NCI-H345 treated with DMSO at 0.1 percent for 48 hours (cell line): ENCODE measurements at regions not wholly inside any gene's neighbourhood (a gene's known extent, or its start where the extent isn't known, plus 50 kb on each side); places are given as distances from the start of the nearest gene placed in this dataset.

Experiments
- DNase-seq: peaks from one replicate; lab custom pipeline; 2025; ENCODE audit not compliant: unreplicated experiment; lab: John Stamatoyannopoulos, UW

DNA sequence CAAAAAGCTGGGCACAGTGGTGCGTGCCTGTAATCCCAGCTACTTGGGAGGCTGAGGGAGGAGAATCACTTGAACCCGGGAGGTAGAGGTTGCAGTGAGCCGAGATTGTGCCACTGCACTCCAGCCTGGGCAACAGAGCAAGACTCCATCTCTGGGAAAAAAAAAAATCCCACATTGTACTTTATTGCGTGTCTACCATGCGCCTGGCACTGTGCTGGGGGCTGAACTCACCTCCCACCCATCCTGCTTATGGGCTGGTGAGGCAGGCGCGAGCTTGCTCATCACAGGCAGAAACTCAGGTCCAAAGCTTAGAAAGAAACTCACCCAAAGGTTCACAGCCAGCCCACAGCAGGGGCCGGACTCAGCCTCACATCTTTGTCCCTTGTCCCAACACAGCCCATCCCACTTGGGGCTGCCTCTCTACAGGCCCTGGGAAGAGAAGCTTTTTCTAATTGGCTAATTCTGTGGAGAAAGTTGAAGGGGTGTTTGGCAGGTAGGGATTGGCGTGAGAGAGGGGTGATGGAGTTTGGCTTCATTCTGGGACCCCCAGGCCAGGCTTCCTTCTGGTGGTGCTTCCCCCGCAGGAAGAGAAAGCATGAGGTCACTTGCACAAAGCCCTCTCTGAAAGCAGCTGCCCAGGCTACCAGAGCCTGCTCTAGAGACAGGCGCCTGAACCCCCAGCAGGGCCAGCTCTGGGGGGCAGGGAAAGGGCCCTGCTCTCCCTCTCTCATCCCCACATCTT lies 122.6 kb upstream of the SMAD3 start:
- DNase-seq = no peak

DNA sequence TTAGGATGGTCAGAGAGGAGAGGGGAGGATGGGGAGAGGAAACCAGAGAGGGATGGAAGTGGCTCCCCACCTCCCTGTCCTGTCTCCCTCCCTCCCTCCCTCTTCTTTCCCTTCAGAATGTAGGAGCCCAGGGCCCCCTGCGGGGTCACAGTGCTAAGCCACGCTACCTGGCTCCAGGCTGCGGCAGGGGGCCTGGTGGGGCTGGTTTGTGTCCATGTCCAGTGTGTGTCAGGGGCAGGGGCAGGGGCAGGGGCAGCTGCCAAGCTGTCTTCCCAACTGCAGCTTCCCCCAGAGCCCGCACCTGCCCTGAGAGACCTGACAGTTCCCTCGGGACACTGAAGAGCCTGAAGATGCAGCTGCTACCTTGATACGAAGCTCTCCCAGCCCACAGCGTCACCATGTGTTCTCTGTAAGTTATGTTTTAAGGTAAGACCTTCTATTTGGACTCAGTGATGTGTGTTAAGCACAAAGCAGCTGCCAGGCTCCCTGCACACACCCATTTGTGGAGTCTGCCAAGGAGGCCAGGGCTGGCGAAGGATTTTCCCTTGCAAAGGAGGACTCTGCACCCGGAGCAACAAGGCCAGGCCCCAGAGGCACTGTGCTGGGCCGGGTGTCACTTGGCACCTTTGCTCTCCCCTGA lies 121.8 kb upstream of the SMAD3 start:
- peak; percentile 44 for DNase-seq

DNA sequence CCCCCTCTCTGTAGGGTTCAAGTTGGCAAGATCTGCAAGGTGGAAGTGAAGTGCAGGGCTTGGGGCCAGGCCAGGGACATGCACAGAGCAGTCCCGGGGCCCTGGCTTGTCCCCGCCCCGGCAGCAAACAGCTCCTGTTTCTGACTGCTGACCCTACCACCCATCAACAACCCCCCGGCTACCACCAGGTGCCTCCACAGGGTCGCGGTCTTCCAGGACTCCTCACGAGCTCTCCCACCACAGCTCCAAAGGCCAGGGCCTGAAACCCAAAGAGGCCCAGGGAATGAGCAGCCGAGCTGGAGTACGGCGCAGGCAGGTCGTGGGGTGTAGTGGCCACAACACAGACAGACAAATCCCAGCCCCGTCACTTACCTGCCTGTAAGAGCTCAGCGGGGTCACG lies 121.3 kb upstream of the SMAD3 start:
- DNase-seq = no peak

DNA sequence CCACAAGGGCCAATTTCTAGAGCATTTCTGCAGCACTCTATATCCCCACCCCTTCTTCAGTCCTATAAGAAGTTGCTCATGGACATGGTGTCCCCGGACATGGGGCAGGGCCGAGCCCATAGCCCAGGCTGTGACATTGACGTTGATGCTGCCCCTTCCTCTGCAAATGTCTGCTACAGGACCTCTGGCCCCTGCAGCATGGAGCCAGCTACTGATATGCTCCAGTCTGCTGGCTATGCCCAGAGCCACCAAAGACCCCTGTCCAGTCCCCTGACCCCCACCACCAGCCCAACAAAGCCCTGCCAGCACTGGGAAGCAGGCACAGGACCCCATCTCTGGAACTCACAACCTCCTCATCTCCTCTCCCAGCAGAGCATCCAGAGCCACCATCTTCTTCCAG lies 120.1 kb upstream of the SMAD3 start:
- DNase-seq = no peak

DNA sequence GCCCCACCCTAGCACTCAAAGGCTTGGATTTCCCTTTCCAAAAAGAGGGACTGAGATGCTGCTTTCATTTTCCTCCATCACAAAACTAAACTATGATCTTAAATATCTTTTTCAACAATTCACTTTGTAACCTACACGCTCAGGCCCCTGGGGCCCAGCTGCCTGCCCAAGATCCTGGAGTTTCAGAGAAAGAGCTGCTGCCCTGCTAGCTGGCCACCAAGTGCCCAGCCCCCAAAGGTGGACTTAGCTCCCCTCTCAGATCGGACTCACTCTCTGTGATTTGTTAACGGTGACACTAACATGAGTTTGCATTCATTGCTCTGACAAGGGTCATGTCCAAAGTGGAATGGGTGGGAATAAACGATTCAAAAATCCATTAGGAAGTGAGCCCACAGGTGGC lies 119.6 kb upstream of the SMAD3 start:
- no peak for DNase-seq

DNA sequence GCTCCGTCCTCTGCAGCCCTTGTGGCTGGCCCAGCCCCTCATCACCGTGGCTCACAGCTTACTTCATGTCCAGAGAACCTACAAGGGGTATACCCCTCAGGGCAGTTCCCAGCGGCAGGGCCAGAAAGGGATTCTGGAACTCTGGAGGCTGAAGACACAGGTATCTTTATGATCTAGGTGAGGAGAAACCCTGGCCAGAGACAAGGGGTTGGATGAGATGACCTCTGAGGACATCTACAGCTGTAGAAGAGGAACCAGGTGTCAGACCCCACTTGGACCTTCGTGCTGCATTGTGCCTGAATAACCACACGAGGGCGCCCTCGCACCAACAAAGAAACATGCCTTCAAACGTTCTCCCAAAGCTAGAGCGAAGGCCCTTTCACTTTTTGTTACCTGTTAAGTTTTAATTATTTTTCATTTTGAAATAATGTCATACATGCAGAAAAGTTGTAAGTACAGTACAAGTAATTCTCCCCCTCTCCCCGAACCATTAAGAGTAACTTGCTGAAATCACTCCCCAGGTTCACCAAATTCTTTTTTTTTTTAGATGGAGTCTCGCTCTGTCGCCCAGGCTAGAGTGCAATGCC lies 118.7 kb upstream of the SMAD3 start:
- DNase-seq = peak; percentile 43

DNA sequence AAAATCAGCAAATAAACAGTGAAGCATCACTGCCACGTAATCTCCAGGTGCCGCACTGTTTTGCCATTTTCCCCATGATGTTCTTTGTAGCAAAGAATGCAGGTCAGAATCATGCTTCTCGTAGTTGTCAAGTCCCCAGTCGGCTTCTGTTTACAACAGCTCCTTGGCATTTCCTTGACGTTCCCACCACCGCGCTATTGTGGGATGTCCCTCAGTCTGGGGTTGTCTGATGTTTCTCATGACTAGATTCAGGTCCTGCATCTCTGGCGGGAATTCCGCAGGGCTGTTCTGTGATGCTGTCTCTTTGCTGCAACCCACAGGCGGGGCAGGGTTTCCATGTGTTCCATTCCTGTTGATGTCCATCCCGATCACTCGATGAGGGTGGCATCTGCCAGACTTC lies 117.9 kb upstream of the SMAD3 start:
- no peak for DNase-seq

DNA sequence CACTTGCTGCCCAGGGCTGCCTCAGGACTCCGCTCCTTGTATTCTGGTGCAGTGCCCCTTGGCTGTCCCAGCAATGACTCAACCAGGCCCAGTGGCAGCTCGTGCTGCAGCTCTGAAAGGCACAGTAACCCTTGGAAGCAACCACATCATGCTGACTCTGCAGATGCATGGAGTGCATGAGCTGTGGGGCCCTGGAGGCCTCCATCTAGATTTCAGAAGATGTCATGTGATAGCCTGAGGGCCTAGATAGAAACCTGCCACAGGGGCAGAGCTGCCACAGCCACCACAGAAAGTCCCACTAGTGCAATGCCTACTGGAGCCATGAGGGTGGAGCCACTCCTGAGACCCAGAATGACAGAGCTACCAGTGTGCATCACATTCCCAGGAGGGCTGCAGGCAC lies 117.1 kb upstream of the SMAD3 start:
- DNase-seq = no peak

DNA sequence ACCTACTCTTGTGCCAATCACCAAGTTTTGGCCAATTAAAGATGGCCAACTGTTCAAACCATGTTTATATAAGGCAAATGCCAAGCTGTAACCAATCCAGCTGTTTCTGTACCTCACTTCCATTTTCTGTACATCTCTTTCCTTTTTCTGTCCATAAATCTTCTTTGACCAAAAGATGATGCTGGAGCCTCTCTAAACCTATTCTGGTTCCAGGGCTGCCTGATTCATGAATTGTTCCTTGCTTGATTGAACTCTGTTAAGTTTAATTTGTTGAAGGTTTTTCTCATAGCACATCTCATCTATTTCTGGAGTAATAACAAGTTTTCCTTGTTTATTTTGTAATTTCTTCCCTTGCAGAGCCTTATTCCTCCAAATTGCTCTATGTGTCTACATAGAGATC lies 115.3 kb upstream of the SMAD3 start:
- no peak for DNase-seq

DNA sequence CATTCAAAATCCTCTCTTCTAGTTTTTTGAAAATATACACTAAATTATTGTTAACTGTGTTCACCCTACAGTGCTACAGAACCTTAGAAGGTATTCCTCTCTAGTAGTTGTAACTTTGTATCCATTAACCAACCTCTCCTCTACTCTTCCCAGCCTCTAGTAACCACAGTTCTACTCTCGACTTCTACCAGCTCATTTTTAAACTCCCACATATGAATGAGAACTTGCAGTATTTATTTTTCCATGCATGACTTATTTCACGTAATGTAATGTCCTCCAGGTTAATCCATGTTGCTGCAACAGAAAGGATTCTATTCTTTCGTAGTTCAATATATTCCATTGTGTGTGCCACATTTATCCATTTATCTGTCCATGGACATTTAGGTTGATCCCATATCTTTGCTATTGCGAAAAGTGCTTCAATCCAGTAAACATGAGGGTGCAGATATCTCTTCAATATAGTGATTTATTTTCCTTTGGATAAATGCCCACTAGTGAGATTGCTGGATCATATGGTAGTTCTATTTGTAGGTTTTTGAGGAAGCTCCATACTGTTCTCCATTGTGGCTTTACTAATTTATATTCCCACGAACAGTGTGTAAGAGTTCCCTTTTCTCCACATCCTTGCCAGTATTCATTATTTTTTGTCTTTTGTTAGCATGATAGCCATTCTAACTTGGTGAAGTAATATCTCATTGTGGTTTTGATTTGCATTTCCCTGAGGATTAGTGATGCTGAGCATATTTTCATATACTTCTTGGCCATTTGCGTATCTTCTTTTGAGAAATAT lies 113.7 kb upstream of the SMAD3 start:
- DNase-seq = no peak

DNA sequence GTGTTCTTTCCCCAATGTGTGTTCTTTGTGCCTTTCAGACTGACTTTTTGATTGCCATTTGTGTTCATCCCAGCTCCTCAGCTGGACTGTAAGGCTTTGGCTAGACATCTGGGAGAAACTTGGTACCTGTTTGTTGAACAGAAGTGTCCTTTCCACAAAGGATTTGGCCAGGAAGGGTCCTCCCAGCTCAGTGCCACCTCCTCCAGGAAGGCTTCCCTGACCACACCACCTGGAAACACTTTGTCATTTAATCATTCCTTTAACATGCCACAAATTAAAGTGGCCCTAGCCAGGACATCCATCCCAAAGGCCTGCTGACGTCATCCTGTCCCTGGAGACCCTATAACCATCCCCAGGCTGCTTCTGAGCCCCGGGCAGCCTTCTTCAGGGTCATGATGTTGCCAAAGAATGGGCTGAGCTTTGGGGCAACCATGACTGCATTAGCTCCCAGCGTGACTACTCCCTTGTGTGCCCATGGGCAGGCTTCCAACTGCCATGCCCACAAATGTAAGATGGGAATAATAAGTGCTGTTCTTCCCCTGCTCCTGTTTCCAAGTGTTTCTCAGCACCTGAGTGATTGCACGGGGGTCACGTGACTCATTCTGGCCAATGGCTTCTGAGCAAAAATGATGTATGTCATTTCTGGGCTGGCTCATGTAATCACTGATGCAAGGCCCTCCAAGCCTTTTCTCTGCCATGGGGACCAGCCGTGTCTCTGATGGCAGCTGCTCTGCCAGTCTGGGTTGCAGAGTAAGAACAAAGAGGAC lies 112.5 kb upstream of the SMAD3 start:
- DNase-seq = no peak

DNA sequence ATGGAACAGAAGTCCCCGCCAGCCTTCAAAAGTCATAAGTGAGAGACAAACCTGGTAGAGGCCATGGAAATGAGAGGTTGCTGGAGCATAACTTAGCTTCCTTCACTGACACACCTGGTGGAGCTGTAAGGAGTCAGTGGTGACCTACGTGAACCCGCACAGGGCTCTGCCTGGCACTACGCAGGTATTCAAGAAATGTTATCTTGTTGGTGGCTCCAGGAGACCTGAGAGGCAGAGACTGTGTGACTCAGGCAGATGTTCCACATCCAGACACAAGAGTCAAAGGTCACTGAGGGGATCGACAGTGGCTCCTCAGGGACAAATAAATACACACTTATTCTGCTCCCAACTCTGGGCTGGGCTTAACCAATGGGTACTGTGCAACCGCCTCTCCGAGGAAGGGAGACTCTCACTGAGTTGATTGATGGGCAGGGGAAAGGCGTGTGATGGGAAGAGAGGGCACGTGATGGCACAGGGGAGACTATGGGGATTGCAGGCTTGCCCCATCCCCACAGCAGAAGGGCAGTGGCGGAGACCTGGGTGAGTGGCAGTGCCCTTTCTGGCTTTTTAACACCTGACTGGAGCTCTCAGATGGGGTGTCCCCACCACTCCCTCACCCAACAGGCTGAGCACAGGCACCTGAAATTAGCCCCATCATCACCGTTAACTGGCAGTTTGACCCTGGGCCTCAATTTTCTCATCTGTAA lies 111.7 kb upstream of the SMAD3 start:
- DNase-seq = no peak

DNA sequence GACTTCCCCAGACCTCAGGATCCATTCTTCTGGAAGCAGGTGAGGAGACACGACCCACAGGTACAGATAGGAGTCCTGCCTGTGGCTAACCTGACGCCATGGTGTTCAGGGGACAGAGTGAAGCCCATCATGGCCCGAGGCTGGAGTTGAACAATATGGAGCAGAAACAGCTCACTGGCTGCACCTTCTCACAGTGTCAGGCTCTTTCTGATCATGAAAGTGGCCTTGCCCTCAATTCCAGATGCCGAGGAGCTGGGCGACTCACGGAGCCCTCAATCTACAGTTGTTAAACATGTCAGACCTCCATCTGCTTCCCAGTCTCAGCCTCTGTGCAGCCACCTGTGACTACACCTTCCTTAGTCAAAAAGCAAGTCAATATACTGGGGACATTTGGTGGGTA lies 110.8 kb upstream of the SMAD3 start:
- DNase-seq = no peak

DNA sequence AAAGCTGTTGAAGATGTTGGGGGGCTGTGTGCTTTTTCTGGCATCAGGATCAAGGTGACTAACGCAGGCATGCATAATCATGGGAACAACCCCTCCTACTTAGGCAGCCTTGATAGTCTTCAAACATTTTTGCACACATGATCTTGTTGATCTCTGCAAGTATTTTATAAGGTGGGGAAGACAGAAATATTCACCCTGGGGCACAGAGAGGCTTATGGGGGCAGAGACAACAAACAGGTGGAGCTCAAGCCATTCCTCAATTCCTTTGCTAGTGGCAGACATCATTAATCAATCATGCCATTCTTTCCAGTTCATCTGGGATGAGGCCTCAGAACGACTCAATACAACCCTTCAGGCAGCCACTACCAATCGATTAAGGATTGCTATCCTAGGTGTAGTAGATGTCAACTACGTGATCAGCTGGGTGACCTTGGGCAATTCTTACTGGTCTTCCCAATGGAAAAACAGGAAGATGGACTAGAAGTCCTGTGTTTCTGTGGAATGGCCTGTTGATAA lies 110.3 kb upstream of the SMAD3 start:
- no peak for DNase-seq

DNA sequence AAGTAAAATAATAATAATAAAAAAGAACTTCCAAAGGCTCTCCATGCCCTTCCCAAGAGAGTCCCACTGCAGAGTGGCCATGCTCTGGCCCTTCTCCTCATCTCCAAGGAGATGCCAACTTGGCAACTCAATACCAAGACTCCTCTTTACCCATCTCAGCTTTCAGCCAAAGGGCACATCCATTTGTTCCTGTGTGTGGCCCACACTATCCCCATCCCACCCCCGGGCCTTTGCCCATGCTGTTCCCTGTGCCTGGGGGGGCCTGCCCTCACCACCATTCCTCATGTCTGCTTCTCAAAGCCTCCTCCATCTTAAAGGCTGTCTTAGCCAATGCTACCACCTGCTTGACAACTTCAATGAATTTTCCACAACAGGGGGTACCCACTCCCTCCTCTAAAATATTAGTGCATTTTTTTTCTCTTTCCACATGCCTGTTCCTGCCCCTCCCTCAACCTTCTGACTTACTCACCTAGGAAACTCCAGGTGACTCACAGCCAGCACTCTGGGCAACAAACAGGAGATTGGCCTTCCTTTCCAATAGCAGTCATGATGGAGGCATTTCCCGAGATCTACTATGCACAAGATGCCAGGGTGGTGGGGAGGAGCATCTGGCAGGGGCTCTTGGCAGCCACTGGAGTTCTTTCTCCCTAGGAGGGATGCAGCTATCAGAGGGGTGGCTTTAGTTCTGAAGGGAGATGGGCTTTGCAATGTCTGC lies 109.4 kb upstream of the SMAD3 start:
- DNase-seq = no peak

DNA sequence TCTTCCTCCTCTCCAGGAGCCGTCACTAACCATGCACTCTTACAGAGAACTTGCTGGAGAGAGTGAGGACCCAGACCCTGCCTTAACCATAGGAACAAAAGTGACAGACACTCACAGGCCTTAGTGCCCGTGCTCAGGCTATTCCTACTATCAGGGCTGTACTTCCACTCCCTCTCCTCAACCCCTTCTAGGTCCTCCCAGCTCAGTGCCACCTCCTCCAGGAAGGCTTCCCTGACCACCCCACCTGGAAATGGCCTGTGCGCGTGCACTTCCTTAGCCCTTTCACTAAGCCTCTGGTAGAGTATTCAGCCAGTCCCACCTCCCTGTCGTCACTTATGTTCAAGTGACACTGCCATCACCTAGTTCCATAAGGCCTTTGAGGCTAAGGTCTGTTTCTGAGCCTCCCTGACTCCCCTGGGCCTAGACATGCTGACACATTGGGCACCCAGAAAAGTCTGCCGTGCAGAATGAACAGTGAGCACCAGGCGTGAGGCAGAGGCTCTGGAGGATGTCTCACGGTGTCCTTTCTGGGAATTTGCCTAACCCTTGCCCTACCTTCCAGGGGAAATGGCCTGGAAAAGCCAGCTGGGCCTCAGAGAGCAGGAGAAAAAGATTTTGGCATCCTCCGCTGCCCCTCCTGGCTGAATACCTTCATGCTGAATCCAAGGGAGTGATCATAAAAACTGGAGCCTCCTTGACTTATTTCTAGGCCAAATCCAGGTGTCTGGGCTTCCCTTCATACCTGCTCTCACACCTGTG lies 108.6 kb upstream of the SMAD3 start:
- no peak for DNase-seq

DNA sequence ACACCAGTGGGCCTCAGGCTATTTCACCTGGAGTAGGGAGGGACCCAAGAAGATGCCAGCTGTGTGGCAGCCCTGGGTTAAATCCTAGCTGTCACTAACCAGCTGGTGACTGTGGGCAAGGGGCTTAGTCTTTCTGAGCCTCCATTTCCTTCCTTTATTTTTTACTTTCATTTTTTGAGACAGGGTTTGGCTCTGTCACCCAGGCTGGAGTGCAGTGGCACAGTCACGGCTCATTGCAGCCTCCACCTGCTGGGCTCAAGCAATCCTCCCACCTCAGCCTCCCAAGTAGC lies 108.0 kb upstream of the SMAD3 start:
- no peak for DNase-seq

DNA sequence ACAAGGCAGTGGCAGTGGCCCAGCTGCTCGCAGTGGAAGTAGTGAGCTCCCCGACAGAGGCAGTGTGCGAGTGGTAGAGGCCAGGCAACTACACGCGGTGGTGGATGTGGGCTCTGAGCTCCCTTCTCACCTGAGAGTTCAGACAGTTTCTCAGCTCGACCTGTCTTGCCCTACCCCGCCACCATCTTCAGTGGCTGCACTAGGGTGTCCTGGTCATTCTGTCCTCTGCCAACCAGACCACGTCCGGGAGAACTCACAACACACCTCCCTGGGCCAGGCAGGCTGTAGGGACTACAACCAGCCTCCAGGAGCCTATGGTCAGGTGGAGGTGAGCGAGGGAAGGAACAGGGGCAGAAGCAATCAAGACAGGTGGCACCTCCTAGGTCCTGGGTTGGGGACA lies 106.3 kb upstream of the SMAD3 start:
- no peak for DNase-seq

DNA sequence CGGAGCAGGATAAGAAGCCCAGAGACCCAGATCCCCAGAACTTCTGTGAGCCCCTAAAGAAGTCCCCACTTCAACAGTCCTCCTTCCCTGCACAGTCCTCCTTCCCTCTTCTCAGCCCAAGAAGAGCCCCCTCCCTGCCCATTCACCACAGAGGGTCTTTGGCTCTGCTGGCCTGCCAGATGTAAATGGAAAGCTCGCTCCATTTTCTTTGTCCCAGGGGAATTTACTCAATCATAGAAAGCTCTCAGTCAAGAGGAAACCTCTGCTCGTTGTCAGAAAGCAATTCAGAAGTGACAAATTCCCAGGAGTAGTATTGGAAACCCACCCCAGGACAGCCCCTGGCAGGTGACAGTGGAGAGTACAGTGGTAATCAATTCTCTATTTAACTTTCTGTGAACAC lies 105.5 kb upstream of the SMAD3 start:
- DNase-seq = no peak
